Activated T-cell treated with anti-CD3 and anti-CD28 coated beads for 24 hours (primary cell): ENCODE measurements at regions not wholly inside any gene's neighbourhood (a gene's known extent, or its start where the extent isn't known, plus 50 kb on each side); places are given as distances from the start of the nearest gene placed in this dataset.
A peak's percentile ranks its signal among the peaks of the same experiment; 100 is the strongest.

Source experiments
- DNase-seq: peaks from one replicate; pipeline ENCODE4 v3.0.0-alpha.2; 2020; ENCODE audit warnings: low read depth

DNA sequence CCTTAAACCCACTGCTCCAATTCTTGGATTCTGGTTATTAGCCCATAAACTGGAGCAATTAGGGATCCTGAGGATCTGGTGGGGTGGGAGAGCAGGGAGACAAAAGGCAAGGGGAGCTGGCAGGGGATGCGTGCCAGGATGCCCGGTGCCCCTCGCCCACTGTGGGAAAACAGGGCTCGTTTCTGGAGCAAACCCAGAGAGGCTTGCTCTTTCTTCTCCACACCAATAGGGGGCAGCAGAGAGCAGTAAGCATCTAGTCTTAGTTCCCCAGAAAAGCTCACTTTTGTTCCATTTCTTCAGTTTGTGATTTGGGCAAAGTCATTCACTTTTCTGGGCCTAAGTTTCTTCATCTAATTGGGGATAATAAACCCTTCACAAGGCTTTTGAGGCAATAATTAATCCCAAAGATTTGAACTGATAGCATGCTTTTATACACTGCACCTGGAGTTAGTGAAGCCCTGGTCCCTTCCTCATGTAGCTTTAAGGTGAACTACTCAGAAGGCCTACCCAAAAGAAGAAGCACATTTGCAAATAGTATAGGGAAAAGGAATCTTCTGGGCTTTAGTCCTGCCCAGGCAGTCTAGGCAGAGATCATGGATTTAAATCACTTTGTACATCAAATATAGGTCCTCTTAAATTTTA, 160.6 kb upstream of the USP24 start:
- DNase-seq: peak; percentile 16

DNA sequence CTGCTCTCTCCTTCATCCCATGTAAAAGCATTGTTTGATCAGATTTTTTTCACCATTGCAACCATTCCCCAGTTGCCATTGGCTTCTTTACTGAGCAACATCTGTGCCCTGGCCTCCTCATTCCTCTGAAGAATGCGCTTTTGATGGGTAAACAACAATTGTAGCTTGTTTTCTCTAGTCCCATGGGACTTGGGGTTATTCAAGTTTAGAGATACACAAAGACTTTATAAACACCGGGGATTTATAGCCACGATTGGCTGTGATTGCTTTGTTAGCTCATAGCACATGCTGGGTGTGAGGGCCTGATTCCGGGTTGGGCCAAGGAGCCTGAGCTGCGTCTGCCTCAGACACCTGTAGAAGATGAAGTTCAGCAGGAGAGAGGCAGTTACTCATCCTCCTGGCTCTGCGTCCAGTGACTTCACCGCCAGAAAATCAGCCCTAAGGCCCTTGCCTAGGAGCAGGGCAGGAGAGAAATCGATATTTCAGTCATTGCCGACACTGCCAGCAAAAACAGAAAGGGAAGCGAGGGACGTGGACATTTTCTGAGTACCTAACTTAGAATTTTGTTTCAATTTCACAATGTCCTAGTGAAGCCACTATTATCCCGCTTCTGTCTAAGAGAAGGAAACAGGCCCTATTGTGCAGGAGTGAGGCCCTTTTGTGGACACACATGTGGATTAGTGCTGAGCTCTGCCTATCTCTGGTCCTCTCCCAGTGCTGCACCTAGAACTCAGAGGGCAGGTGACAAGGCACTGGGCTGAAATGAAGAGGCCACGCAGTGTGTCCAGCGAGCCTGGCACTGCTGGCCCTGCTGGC, 159.8 kb upstream of the USP24 start:
- DNase-seq: no peak

DNA sequence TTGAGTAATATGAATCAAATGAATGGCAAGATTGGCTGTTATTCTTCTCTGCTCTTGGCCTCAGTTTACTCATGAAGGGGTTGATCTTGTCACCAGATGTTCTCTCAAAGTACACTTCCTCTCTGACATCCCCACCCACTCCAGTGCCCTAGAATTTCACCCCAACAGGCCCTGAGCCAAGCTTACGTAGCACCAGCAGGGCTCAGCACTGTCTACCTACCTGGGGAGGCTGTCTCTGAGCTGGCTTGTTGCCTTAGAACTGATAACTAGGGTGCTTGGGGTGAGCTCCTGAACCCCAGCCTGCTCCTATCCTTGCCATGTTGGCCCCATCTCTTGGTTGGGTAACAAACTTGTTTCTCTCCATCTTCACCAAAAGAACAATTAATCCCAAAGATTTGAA, 159.1 kb upstream of the USP24 start:
- DNase-seq: no peak

DNA sequence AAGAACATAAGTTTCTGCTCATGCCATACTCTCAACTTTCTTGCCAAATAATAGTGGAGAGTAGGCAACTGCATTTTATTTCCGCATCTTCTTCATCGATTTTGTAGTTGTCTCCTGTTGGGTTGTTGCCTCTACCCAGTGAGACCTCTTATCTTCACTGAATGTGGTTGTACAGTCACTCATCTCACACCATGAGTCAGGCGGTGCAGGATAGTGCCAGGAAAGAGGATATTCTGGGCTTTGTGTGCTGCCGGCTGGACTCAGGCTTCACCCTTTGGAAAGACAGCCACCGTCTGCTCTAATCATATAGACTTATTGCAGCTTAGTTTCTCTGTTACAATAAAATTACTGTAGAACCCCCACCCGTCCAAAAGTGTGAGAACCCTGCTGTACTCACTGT, 154.3 kb upstream of the USP24 start:
- no peak for DNase-seq

DNA sequence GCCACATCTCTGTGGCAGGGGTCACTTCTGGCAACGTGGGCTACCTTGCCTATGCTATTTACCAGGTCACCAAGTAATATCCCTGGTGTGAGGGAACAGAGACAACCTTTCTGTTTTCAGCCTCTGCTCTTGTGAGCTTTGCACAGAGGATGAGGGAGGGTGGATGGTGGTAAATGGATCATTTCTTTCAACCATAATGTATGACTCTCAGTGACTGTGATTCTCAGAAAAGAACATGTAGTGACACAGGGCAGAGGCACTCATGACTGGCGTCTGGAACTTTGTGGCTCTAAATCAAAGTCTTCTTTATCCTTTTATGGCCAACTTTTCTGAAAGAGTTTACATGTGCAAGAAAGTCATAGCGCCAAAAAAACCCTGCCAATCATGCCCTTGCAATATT, 153.5 kb upstream of the USP24 start:
- no peak for DNase-seq

DNA sequence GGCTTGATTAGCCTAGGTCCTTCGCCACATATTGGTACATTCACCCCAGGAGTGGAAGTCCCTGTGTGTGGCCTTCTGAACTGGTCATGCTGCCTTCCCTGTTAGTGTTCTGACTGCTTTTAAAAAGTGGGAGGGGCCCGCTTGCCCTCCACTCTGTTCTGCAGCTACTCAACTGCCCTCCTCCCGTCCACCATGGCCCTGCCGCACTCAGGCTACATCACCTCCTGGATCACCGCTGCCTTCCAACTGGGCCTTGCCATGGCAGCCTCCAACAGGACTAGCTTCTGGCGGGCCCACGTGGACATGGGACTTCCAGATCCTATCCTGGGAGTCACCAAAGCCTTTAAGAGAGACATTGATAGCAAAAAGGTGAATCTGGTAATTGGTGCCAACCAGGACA, 152.1 kb upstream of the USP24 start:
- no peak for DNase-seq

DNA sequence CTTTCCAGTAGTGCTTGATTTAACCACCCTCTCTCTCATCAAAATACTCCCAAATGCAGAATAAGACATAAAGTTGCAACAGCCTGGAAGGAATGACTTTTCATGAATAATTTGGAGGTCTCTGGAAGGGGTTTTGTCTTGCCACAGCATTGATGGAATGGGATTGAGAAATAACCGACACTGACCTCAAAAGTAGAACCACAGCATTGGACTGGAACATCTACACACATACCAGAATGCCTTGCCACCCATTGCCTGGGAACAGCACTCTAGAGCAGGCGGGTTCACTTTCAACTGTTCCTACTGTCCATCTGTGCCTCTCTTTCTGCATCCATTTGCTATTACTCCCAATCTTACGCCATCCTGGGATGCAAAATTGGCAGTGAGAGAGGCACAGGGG, 149.1 kb upstream of the USP24 start:
- DNase-seq: no peak

DNA sequence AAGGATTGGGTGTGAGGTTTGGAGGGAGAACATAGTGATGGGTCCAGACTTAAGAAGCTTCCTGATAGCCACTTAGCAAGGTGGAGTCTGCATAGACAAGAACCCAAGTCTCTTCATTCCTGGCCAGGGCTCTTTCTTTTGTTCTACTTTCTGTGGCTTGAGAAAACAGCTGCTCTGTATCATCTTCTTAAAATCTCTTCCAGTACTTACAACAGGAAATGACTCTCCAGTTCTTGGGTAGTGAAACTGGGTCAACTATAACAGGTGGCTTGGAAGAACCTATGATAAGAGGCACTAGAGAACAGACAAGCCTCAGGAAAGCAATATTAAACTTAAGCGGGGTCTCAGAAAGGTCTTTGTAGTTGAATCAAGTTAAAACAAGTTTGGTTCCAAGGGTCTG, 148.1 kb upstream of the USP24 start:
- DNase-seq: no peak

DNA sequence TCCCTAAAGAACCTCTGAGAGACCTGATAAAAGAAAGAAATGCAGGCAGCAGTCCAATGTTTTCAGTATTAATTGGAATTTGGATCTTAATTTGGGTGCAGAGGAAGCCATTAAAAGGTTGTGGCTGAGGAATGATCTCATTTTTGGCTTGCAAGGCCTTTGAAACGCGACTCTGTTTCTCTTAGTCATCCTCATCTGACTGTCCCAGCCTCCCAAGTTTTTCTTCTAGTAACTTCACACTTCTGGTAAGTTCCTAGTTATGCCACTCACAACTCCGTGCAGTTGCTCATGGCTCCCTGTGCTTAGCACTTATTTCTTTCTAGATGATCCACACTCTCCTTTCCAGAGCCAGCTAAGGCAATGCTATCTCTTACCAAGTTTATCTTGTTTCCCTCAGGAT, 147.4 kb upstream of the USP24 start:
- DNase-seq: no peak

DNA sequence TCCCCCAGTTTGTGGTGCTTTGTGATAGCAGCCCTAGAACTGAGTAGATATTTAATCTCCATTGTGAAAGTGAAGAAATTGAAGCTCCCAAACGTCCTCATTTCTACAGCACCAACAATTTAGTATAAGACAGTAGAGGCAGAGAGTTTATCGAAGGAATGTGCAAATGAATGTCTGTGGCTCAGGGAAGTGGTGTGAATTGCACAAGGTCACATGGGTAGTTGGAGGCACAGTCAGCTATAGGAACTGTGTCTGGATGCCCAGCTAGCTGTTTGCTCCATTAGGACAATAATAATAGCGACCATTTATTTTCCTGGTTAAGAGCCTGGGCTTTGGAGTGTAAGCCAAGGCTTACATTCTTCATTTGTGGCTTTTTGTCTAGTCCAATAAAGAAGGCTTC, 144.4 kb upstream of the USP24 start:
- no peak for DNase-seq

DNA sequence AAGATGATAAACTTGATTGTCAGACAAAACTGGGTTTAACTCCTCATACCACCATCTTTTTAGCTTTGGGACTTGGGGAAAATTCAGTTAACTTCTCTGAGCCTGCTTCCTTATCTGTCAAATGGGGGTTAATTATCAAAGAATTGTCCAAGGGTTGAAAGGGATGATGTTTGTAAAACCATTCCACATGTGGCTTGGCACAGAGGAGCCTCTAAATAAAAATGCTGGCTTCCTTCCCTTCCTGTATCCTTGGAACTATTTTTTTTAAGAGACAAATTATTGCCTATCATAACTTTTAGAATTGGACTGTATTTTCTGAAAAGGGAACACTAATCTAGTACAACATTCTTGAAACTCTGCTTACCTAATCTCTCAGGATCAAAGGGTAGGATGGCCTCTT, 143.4 kb upstream of the USP24 start:
- no peak for DNase-seq

DNA sequence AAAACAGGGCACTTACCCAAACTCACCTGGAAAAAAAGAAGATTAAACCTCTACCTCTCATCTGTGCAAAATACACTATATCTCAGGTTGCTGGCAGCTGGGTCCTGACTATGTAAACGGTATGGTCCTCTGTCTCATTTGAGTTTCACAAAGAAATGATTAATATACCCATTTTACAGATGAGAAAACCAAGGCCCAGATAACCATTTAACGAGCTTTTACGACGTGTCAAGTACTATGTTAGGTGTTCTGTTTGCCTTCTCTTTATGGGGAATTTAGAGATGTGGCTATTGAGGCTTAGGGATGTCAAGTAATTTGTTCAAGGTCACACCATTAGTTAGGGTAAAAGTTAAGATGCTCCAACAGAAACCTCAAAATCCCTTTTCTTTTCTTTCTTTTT, 140.4 kb upstream of the USP24 start:
- no peak for DNase-seq

DNA sequence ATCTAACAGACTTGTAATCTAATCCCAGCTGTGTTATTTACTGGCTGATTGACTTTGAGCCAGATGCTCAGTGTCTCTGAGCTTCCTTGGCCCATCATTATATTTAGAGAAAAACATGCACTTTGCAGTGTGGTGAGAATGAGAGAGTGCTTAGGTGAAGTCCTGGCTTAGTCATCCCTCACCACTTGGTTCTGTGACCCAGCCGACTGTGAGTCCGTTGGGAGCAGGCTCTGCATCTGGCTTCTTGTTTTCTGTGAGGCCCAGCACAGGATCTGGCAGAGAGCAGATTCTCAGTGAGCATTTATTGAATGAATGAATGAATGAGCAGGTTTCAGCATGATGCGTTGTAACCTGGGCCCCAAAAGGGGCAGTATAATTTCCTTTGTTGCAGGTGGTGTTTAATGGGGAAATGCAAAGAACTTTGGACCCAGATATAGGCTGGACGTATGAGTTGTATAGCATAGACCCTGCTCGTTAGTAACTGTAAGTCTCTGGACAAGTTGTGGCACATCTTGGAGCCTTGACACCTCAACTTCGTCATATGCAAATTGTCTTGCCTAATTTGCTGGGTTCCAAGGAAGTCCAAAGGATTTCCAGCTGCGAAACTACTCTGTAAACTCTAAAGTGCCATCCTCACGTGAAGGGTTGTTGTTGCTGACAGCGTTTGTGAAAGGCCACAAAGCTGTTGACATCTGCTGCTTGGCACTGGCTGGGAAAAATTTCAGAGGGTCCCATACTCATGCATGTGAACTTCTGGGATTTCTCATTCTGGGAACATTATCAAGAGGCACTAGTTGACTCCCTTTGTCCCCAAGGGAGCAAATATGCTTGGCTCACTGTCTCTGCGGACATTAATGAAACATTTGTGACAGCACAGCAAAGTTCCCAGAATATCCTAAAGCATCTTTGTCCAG, 138.8 kb upstream of the USP24 start:
- no peak for DNase-seq

DNA sequence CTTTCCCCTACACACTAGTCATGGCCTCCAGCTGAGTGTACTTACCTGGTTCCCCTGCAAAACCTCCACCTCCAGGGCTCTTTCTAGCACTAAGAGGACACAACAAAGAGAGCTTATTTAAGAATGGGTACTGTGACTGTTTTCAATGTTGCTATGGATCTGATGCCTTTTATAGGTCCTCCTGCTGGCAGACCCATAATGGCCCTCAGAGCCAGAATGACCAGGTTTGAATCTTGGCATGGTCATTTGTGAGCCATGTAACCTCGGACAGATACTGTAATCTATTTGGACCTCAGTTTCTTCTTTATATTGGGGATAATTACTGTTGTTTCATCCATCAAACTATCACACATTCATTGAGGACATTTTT, 137.6 kb upstream of the USP24 start:
- no peak for DNase-seq

DNA sequence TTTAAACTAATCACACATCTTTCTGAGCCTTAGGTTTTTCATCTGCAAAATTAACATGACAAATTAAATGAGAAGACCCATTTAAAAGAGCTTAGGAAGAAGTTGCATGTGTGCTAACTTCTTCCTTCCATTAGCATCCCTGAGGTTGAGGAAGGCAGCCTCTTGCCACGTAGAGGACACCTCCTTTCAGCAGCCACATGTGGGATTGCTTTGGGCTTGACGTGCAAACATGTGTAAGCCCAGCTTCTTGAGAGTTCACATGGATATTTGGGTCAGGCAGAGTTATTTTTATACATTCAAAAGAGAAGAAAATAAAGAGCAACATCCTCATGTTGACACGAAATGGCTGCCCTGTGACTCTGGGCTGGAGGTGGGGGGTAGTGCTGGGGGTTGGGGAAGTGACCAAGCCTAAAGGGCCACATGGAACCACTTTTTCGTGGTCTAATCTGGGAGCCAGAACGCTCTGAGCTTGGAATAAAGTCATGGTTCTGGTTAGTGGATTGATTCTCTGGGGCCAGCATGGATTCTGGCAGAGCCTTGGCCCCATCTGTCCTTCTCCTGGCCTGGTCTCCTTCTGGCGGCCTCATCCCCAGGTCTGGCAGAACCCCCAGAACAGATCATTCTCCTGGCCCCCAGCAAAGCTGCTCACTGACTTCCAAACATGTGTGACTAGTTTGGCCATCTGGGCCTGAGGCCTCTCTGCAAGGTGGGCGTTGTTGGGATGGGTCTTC, 137.1 kb upstream of the USP24 start:
- no peak for DNase-seq

DNA sequence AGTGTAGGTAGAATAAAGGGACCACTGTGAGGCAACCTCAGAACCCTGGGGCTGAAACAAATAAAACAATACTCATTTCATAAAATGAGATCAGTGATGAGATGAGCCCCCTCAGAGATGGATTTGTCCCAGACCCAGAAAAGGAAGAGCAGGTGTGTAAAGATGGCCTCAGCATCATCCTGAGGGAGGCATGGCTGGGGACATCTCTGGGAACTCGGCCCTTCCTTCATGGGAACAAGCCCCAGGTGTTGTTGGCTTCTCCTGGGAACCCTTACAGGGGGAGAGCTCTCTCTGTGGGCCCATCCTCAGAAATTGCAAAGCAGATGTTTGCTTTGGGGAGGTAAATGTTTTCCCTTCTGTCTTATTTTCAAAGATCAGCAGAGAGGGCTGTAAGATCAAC, 133.2 kb upstream of the USP24 start:
- no peak for DNase-seq

DNA sequence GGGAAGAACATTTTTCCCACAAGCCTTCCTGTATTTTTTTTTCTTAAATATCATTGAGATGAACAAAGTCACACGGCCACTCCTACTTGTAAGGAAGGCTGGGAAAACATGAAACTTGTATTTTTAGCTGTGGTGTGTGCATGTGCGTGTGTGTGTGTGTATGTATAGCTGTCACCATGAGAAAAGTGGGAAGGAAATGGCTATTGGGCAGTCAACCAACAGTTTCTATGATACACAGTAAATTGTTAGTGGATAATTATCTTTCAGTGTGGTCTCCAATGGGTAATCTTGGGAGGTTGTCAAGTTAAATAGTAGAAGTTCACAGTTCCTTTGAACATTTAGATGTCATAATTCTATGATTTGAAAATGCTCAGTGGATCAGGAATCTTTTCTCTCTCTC, 132.7 kb upstream of the USP24 start:
- no peak for DNase-seq

DNA sequence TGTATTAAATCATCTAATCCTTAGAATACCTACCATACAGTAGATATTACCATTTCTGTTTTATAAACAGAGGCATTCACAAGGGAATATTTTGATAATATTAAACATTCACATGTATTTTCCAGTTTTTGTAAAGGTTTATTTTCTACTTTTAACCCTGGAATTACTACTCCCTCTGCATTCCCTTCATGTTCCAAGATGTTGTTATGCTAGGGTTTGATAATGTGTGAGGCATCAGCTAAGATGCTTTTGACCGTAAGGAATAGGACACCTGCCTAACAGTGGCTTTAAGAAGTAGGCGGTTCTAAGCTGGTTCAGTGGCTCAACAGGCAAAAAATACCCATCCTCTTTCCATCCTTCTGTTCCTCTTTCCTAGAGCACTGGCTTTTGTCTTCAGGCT, 131.9 kb upstream of the USP24 start:
- DNase-seq: no peak

DNA sequence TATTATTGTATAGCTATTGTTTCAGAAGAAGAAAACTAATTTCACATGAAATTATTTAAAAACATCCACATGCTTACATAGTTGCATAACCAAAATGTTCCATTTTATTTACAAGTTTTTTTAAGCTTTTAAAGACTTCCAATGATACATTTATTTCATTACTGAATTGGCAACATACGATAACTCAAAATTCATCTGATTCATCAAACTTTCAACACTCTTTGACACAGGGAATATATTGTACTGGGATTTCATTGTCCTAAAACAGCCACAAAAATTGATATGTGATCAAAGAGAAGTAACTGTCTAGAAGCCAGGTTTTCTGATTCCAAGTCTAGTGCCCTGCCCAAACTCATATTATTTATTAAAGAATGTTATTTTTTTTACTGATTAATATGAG, 131.4 kb upstream of the USP24 start:
- DNase-seq: no peak

DNA sequence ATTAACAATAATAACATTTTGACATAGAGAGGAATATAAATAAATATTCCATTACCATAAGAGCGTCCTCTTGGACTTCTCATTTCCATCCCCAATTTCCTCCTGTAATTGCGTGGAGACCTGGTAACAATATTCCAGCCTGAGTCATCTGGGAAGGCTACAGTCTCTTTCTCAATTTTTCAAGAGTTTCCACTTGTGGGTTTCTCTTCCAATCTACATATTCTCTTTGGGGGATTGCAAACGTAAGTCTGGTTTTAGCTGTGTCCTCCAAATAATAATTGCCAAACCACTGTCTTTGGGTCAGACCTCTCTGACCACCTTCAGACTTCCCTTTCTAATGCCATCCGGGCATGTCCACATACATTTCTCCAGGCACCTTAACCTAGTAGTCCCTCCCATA, 124.5 kb upstream of the USP24 start:
- no peak for DNase-seq

DNA sequence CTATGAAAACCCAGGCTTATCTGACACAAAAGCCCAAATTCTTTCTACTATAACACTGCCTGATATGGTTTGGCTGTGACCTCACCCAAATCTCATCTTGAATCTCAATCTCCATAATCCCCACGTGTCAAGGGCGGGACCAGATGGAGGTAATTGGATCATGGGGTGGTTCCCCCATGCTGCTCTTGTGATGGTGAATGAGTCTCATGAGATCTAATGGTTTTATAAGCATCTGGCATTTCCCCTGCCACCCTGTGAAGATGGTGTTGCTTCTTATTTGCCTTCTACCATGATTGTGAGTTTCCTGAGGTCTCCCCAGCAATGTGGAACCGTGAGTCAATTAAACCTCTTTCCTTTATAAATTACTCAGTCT, 123.3 kb upstream of the USP24 start:
- no peak for DNase-seq

DNA sequence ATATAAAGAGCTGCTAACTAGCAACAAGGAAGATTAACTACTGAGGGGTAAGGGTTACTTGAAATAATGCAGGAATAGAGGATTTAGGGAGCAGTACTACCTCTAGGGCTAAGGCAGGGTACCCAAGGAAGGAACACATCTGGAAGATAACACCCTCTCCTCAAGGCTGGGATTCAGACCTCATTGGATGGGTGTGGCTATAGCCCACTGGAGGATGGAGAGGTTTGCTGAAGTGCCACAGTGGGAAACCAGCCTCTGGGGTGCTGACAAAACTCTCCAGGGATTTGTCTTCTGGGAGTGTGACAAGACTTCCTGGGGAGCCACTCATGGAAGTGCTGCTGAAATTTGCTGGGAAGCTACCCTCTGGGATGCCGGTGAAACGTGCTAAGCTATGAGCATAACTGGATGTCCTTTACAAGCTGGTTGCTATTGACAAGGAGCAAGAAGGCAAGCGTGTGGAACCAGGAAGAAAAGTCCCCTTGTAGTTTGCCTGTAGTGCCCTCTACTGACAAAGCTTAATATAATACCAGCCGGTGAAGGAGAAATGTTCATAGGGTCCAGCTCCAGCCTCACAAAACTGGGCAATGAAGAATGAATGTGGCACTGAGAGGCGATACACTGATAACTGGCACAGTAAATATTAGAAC, 122.8 kb upstream of the USP24 start:
- DNase-seq: no peak
